HuH-7.5 (cell line): ENCODE measurements at regions not wholly inside any gene's neighbourhood (a gene's known extent, or its start where the extent isn't known, plus 50 kb on each side); places are given as distances from the start of the nearest gene placed in this dataset.
A peak's percentile ranks its signal among the peaks of the same experiment; 100 is the strongest.

Experiments
- DNase-seq: peaks from one replicate; pipeline ENCODE4 v3.0.0; 2011; ENCODE audit warnings: low spot score

DNA sequence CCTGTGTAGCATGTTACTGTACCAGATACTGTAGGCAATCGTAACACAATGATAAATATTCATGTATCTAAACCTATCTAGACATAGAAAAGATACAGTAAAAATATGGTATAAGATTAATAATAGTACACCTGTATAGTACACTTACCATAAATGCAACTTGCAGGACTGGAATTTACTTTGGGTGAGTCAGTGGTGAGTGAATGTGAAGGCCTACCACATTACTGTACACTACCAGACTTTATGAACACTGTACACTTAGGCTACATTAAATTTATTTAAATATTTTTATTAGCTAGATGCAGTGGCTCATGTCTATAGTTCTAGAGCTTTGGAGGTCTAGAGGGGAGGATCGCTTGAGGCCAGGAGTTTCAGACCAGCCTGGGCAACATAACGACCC lies 186.6 kb upstream of the ROPN1 start:
- DNase-seq: no peak

DNA sequence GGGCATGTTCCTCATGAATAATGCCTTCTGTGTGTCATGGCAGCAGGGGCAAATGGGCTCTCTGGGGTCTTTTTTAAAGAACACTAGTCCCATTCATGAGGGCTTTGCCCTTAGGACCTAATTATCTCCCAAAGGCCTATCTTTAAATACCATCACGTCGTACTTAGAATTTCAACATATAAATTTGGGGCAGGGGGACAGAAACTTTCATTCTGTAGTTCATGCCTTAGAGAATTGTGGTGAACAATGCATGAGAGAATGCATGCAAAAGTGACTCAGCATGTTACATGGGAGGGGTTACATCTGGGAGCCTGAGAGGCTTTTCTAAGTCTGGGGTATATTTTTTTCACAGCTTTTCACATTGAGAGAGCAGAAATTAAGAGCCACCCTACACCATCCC lies 208.5 kb upstream of the ROPN1 start:
- no peak for DNase-seq

DNA sequence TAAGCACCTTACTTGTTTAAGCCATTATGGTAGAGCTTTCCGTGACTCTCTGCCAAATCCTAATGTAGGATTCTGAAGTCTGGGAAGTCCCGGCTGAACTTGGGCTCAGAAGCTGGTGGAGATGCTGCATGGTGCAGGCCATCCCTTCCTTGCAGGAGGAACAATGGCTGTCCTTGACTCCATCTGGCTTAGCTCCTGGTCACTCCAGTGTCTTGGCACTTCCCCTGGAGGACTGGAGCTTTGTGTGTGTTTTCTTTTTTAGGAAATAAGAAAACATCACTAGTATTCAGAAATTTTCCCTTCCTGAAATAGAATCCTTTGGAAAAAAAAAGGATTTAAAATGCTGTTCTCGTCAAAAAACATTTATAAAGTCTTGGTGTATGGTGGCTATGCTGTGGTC lies 209.3 kb upstream of the ROPN1 start:
- no peak for DNase-seq

DNA sequence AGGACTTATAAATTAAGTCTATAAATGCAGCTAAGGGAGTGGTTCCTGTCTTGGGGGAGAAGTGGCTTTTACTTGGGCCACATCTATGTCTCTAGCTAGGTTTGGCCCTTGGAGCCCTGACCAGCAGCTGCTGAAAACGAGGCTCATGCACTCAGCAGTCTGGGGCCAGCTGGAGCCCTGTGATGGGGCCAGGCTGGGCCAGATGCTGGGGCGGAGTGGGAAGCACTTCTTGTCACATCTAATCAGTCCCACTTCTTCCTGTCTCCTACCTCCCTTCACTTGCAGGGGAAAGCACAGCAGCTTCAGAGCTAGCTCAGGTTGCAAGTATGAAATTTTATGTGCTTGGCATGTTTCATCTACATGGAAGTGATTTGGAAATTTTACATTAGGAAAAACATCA lies 209.9 kb upstream of the ROPN1 start:
- DNase-seq: no peak

DNA sequence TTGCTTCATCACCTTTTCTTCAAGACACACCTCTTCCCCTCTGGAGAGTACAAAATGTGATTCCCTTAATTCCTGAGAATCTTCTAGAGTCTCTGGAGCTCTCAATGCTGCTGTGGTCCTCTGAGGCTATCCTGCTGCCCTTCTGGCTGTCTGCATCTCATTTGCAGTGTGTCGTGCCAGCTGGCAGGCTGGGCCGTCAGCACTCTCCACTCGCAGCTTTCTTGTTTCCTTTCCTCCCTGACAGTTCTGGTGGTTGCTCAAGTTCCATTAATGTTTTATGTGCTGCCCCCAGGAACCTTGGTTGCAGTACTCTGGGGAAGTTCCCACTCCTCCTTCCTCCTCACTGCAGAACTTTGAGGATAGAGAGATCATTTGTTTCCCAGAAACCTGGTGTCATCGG lies 210.8 kb upstream of the ROPN1 start:
- DNase-seq: no peak

DNA sequence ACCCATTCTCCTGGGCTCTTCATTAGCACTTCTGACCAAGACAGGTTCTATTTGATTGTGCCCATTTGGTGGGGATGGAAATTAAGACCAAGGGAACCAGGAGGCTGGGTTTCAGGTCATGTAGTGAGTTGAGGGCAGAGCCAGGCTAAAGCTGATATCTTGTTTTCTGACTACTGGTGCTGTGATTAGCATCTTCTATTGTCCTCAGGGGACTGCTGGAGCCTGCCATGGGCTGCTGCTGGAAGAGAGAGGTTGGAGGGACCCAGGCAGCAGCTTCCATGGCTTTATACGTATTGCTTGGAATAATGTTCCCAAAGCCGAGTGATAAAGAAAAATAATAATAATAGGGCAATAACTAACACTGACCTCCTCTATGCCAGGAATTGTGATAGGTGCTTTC lies 211.4 kb upstream of the ROPN1 start:
- no peak for DNase-seq

DNA sequence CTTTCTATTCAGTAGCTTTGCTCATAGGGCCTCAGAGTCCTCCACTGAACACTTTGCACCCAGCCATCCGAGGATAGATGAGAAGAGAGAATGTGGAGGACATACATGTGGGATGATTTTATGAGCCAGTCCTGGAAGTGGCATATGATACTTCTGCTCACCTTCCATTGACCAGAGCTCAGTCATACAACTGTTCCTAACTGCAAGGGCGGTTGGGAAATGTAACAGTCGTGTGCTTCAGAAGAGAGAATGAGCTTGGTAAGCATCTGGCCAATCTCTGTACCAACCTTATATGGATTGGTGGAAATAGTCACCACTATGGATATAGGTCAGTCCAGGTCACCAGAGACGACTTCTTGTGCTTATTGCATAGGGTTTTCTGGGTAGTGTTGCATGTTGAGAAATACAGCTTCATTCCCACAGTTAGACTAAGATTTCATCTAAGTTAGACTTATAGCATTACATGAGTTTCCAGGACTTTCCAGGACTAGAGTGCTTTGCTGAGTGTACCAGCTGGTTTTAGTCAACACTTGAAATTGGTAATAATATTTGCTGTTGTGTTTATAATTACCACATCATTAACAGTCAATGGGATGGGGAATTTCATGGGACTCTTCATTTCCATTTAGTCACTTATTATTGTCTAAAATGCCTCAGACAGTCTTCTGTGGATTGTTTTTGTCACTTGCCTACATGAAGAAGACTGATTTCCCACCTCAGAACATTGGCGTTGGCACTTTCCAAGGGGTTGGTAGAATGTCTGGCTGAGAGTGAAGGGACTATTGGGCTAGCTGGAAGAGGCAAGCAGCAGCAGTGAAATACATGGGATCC lies 214.5 kb upstream of the ROPN1 start:
- DNase-seq: no peak

DNA sequence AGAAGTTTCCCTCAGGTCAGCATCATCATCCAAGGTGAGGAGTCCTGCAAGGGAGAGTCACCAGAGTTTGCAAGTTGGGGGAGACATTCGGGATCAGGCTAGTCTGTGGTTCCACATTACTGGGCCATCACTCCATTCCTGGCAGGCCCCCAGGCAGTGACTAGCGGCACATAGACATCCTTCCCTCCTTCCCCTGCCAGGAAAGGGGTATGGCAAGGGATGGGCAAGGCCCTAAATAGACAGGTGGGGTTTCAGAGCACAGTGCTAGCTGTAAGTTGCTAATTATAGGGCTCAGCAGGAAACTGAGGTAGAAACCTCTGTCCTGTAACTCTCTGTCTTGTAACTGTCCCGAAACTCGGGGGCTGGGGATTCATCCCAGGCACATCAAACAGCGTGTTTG lies 215.2 kb upstream of the ROPN1 start:
- no peak for DNase-seq

DNA sequence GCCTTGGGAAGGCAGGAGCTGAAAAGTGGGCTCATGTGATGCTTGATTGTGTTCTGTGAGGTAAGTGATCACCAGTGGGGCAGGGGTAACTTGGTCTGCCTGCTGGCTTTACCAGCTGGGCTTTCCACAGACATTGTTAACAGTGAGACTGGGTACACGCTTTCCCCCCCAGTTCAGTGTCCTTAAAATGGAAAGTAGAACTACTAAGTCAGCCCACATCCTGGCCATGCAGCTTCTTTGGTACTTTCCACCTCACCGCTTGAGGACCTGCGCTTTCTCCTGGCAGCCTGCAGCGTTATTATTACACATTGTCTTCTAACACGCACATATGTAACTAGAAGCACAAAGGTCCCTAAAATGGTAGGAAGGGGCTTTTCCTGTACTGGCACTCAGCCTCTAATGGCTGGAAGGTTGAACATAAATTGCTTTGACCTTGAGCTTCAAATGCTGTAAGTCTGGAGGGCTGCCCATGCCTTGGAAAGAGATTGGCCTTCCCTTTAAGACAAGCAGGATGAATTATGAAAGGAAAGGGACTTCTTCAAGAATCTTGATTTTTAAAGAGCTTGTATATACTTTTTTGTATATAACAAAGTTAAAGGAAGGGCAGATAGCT lies 216.1 kb upstream of the ROPN1 start:
- no peak for DNase-seq

DNA sequence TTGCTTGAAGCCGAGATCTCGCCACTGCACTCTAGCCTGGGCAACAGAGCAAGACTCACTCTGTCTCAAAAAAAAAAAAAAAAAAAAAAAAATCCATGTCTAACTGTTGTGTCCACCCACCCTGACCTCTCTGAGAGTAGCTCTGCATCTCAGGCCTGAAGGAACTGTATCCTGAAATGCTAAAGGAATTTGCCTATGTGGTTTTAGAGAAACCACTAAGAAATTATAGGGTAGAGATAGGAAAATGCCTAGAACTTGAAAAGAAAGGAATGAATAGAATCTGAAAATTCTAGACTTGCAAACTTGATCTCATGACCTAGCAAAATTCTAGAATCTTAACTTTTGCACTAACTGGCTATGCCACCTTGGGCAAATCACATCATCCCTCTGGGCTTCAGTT lies 217.5 kb upstream of the ROPN1 start:
- no peak for DNase-seq

DNA sequence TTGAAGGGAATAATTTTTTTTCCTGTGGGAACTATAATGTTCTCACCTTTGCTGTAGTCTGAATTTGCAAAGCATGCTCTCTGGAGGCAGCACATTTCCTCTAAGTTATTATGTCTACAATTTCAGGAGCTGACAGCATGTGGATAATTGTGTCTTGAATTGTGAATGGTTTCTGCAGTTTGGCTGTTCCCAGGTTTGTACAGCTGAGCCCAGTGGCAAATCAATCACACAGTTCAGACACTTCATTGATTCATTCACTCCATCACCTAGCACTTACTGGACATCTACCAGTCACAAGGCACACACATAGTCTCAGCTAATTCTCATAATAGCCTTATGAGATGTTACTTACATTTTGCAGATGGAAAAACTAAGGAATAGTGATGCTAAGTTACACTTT lies 219.0 kb upstream of the ROPN1 start:
- DNase-seq: no peak

DNA sequence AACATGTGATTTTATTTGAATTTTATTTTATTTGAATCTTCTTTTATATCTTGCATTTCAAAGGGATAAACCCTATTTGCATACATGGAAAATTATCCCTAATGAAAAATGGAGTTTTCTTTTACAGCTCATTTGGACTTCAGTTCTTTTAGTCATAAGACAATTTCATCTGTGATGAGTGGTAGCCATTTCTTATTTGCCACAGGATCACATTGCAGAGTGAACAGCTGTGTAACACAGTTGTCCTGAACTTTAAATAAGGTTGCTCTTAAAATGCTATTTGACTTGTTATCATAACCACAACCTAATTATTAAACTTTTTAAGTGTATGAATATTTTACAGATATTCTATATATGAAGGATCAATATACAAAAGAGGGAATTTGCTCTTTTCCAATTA lies 221.7 kb upstream of the ROPN1 start:
- DNase-seq: no peak

DNA sequence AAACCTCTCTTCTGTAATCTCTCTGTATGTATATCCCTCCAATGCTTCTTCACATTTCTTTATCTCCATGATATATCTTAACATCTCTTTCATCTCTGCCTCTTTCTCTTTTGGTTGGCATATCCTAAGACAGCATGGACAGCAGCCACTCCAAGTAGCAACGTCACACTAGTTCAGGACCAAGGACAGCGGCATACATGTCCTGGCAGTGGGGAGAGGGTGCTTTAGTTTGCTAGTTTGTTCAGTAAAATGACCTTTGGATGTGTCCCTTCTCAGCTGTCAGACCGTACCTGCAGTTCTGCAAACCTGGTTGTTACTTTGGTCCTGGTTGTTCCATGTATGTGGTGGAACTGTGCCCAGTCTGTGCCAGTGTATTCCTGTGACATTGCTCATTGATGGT lies 225.6 kb upstream of the ROPN1 start:
- DNase-seq: peak; percentile 54

DNA sequence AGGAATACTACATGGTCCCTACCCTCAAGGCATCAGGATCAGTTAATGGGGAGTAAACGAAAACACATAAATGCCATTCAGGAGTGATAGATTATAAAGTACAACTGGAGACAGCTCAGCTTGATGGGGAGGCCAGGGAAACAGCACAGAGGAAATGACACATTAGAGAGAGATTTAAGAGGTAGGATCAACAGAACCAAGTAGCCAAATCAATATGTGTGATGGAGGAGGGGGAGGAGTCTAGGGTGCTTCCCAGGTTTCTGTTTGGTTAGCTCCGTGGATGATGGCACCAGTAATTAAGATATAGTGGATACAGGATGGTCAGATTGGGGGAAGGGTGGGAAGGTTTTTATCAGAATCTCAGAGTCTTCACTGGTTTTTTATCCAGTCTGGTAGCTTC lies 229.5 kb upstream of the ROPN1 start:
- DNase-seq: no peak

DNA sequence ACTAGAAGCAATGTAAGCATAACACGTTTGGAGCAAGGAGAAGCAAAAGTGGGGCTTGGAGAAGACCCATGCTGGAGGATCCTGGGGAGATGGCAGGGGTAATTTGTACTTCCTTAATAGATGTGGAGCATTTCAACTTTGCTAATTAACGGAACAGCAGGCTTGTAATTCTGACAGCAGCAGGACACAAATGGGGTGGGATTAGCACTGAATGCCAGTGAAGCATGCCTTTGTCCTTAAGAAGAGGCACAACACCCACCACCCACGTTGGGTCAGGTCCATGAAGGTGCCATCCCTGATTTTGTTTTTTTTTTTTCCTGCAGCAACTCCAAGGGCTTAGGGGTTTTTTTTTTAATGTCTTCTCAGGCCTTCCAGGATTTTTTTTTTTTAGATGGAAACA lies 231.9 kb upstream of the ROPN1 start:
- DNase-seq: no peak

DNA sequence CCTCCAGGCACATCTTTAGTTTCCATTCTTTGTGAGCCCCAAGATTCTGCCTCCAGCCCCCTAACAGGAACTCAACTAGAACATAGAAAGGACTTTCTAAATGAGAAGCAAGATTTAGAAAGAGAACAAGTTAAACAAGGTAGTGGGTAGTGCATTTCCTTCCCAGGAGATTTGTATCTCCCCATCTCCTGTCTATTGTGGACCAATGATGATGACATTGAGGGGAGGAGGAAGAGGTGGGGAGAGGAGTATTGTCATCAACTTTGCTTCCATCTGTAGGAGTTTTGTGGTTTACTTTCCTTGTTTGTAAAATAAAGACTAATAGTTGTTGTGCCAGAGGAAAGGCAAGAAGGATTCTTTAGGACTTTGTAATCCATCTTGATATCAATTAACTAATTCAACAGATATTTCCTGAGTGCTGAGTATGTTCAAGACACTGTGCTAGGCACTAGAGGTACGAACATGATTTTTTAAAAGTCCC lies 235.3 kb upstream of the ROPN1 start:
- DNase-seq: no peak

DNA sequence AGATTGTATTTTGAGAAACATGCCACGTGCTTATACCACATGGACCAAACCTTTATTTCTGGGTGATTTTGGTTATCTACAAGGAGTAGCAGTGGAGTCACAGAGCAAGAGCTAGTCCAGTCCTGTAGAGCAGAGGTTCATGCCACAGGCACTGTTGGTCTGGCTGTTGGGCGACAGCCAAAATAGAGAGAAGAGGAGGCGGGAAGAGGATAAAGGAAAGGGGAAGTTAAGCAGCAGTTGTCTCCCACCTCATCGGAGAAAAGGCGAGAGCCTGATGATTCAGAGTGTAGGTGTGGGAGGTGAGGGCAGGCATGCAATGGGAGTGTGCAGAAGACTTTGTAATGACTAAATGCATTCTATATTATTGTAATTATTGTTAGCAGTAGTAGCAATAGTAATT lies 237.5 kb upstream of the ROPN1 start:
- DNase-seq: no peak

DNA sequence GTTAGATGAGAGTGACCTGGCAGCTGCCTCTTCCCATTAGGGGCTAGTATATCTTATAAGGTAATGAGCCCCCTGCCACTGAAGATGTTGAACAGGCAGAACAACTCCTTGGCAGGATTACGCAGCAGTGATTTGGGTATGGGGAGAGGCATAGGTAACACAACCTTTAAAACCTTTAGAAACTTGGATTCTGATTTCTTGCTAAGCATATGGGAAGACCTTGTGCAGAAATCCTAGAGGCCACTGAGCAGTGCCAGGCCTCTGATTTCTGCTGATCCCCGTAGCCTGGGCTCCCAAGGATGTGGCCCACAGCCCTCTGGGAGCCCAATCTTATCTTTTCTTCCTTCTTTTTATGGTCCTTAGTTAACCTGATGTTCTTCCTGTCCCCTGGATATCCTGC lies 237.9 kb upstream of the ROPN1 start:
- no peak for DNase-seq

DNA sequence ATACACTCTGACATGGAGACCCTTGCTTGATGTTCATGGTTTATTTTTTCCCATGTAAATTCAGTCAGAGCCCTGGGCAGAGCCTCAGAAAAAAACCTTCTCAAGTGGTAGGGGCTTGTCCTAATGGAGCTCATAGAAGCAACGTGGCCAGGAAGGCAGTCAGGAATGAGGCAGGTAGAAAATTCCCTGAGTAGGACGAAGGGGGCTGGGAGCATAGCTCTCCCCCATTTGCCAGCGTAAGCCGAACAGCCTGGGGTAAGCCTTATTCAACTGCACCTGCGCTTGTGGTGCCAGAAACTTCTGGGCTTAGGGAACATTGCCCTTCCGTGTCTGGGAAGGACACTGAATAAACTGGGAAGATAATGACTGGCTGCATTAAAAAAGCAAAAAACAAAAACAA lies 238.5 kb upstream of the ROPN1 start:
- no peak for DNase-seq

DNA sequence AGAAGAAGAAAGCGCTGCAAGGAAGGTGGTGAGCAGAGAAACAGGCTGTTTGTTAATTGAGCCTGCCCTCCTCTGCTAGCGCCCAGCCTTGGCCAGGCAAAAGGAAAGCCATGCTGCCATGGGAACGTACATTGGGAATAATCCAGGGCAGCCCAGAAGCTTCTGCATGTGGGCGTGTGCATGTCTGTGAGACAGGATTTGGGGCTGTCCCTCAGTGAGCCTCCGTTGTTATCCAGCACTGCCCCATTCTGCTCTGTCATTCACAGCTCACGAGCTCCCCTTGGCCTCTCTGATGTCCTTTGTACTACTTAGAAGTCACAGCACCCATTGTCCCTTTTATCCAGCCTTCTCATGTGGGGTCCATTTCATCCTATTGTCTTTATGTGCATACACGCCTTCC lies 239.1 kb upstream of the ROPN1 start:
- DNase-seq: no peak

DNA sequence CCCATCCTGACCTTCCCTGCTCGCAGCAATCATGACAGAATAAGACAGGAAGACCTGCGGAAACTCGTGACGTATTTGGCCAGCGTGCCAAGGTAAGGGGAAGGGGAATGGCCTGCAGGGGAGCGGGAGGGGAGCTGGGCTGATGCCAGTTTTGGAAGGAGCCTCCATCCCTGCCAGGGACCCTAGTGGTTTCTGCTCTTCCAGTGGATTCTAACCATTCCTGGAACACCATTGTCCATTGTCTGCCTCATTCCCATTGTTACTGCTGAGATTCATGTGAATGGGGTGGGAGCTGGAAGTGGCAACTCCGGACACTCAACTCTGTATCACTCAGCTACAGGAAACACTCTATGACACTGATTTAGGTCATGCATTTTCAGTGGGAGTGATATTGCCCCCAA lies 242.9 kb upstream of the ROPN1 start:
- no peak for DNase-seq

DNA sequence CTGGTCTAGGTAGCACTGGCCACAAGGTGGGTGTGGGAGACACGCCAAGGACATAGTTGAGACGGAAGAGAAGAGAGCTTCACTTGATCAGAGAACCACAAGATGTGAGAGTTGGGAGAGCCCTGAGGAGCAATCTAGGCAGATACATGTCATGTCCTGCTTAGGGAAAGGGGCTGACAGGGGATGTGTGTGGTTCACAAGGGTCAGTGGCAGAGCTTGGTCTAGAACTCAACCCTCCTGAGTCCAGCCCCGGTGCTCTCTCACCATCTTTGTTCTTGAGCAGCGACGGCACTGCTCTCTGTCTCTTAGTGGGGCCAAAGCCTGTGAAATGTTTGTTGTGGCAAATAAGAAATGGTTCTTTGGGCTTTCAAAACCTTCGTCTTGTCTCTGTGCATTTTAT lies 243.5 kb upstream of the ROPN1 start:
- DNase-seq: no peak

DNA sequence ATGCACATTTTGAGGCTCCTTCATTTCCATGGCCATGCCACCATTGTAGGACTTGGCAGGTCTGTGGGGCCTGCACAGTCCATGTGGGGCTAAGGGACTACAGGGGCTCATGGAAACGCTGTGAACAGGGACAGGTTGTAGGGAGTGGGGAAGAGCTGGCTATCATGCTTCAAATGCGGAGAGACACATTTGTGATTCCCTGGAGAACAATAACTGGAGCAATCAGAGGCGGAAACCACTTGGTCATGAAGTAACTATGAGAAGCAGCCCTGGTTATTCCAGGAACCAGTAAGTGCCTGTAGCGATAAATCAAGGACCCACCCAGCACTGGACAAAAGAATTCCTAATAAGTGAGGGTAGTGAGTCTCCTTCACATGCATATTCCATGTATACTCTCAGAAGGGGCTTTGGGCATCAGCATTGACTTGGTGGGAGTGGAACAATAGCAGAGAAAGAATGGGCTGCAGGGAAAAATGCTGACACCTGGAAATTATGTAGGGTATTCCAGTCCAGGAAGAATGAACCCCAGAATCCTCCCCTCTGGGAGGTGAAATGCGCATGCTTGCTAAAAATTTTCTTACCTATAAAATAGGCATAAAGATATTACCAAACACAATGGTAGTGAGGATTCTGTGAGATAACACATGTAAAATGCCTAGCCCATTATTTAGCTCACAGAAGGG lies 251.4 kb upstream of the ROPN1 start:
- DNase-seq: no peak
